HCT116 (cell line): ENCODE measurements at regions not wholly inside any gene's neighbourhood (a gene's known extent, or its start where the extent isn't known, plus 50 kb on each side); places are given as distances from the start of the nearest gene placed in this dataset.

Source experiments
- ATAC-seq: fragments of 200-7000 bp; cut with Tn5 transposase; 2 replicates; pipeline ENCODE4 v1.9.1; 2020; ENCODE audit warnings: mild to moderate bottlenecking, moderate library complexity
- BruUV-seq: library from RNA; stranded (reverse); fragments of 400-500 nt; replicated peaks from 2 replicates; lab custom pipeline; 2021; lab: Mats Ljungman, UMichigan
- CTCF ChIA-PET: fragments of 300-600 bp; sonication (Branson Sonifier 250); formaldehyde crosslinking; loops from one replicate; lab custom pipeline; 2021; ENCODE audit warnings: antibody characterized with exemption; lab: Charles Lee
- POLR2A ChIA-PET: fragments of 300-600, 350-600 bp; sonication (Branson Sonifier 250); formaldehyde crosslinking; loops from one replicate; lab custom pipeline; 2021; ENCODE audit warnings: antibody characterized with exemption; lab: Charles Lee
- RAD21 ChIA-PET, 2 experiments: fragments of 300-600 bp; sonication (Branson Sonifier 250); formaldehyde crosslinking; loops; one replicate each; lab custom pipeline; 2023; ENCODE audit warnings: low total read pairs in 2 of 2; ENCODE audit not compliant: uncharacterized antibody in 2 of 2, unreplicated experiment in 2 of 2, low non-redundant PET in 1 of 2; lab: Charles Lee
- DNase-seq: peaks from one replicate; pipeline ENCODE4 v3.0.0-alpha.2; 2010; ENCODE audit warnings: low read depth, low spot score
- H2AFZ ChIP-seq: fragments of 200-600 bp; shearing (Covaris generic), sonication (generic); 2 replicates; pipeline ENCODE4 v1.6.1; 2017; ENCODE audit warnings: low read depth, mixed run types, mixed read lengths, antibody characterized with exemption, low read length; ENCODE audit not compliant: poor library complexity, severe bottlenecking
- H3K27ac ChIP-seq: 2 replicates; pipeline ENCODE4 v1.5.1; 2012; ENCODE audit warnings: low read depth, low read length
- H3K27me3 ChIP-seq: fragments of 200-600 bp; sonication (generic); 2 replicates; pipeline ENCODE4 v1.6.1; 2016; ENCODE audit warnings: mixed run types, low read length, mixed read lengths; ENCODE audit not compliant: insufficient read depth
- H3K36me3 ChIP-seq, 2 experiments: fragments of 200-500 bp in 1 of 2; fragments of 200-600 bp in 1 of 2; sonication (Bioruptor generic) in 1 of 2; sonication (generic) in 1 of 2; 2 replicates each; pipeline versions ENCODE4 v1.5.1 to v1.6.1; 2014 to 2016; ENCODE audit warnings: low read length in 2 of 2, inconsistent platforms in 1 of 2, mixed read lengths in 1 of 2, mixed run types in 1 of 2; ENCODE audit not compliant: insufficient read depth in 2 of 2, control insufficient read depth in 1 of 2
- H3K4me1 ChIP-seq, 2 experiments: fragments of 200-600 bp in 1 of 2; sonication (generic) in 1 of 2; 2 replicates each; pipeline versions ENCODE4 v1.5.1 to v1.6.1; 2012 to 2017; ENCODE audit warnings: low read length in 2 of 2, inconsistent platforms in 1 of 2, mild to moderate bottlenecking in 1 of 2, mixed read lengths in 1 of 2, mixed run types in 1 of 2, moderate library complexity in 1 of 2; ENCODE audit not compliant: insufficient read depth in 2 of 2, control insufficient read depth in 1 of 2
- H3K4me2 ChIP-seq: fragments of 200-600 bp; sonication (generic); 2 replicates; pipeline ENCODE4 v1.6.1; 2017; ENCODE audit warnings: mixed run types, low read length, mixed read lengths
- H3K4me3 ChIP-seq, 2 experiments: fragments of 200-600 bp in 1 of 2; sonication (generic) in 1 of 2; replicated peaks in 1 of 2; 2 replicates each; pipeline ENCODE4 v1.5.1; 2011 to 2016; ENCODE audit warnings: low read length in 2 of 2, control low read depth in 1 of 2, low read depth in 1 of 2, mild to moderate bottlenecking in 1 of 2, mixed read lengths in 1 of 2, mixed run types in 1 of 2
- H3K79me2 ChIP-seq: fragments of 200-600 bp; sonication (generic); 2 replicates; pipeline ENCODE4 v1.6.1; 2017; ENCODE audit warnings: mild to moderate bottlenecking, mixed run types, low read length, moderate library complexity, mixed read lengths; ENCODE audit not compliant: insufficient read depth
- H3K9ac ChIP-seq: fragments of 200-600 bp; sonication (generic); 2 replicates; pipeline ENCODE4 v1.6.1; 2016; ENCODE audit warnings: low read length, mixed read lengths
- H3K9me2 ChIP-seq: fragments of 200-600 bp; sonication (generic), shearing (Covaris generic); 2 replicates; pipeline ENCODE4 v1.6.1; 2017; ENCODE audit warnings: mixed run types, mild to moderate bottlenecking, moderate library complexity; ENCODE audit not compliant: insufficient read depth
- H3K9me3 ChIP-seq, 2 experiments: fragments of 200-500 bp in 1 of 2; fragments of 200-600 bp in 1 of 2; sonication (Bioruptor generic) in 1 of 2; sonication (generic) in 1 of 2; 2 replicates each; pipeline ENCODE4 v1.6.1; 2014 to 2017; ENCODE audit warnings: low read length in 2 of 2, mixed read lengths in 2 of 2, inconsistent platforms in 1 of 2, low read depth in 1 of 2, mild to moderate bottlenecking in 1 of 2, mixed run types in 1 of 2, moderate library complexity in 1 of 2; ENCODE audit not compliant: control insufficient read depth in 1 of 2, insufficient read depth in 1 of 2
- H4K20me1 ChIP-seq: fragments of 200-600 bp; sonication (generic), shearing (Covaris generic); 2 replicates; pipeline ENCODE4 v1.6.1; 2017; ENCODE audit warnings: mixed run types, mild to moderate bottlenecking, moderate library complexity; ENCODE audit not compliant: insufficient read depth
- FOSL1 ChIP-seq: IDR thresholded peaks from 2 replicates; pipeline ENCODE4 v1.6.1; 2012; ENCODE audit warnings: low read depth
- MAX ChIP-seq: IDR thresholded peaks from 2 replicates; pipeline ENCODE4 v1.6.1; 2012
- POLR2AphosphoS5 ChIP-seq: IDR thresholded peaks from 2 replicates; pipeline ENCODE4 v1.6.1; 2011; ENCODE audit warnings: mild to moderate bottlenecking, low read depth, low read length, moderate library complexity
- REST ChIP-seq: IDR thresholded peaks from 2 replicates; pipeline ENCODE4 v1.6.1; 2012; ENCODE audit warnings: low read depth
- SIN3A ChIP-seq: IDR thresholded peaks from 2 replicates; pipeline ENCODE4 v1.6.1; 2012; ENCODE audit warnings: low read depth
- YY1 ChIP-seq: IDR thresholded peaks from 2 replicates; pipeline ENCODE4 v1.6.1; 2011; ENCODE audit warnings: low read length, low read depth, moderate library complexity, mild to moderate bottlenecking; ENCODE audit not compliant: insufficient replicate concordance; ENCODE audit errors: extremely low read depth
- intact Hi-C: fragments of 100-400 bp; cut with micrococcal nuclease; formaldehyde crosslinking; loops from 2 replicates; pipeline ENCODE4 v1.10.0; 2022

GRCh38 chr4:81623434-81623833, 151.7 kb upstream of the RASGEF1B start:
- no peak overlapping the region for H2AFZ ChIP-seq
- ChIA-PET POLR2A (no interaction called here), CTCF (no interaction called here), RAD21 (no interaction called here)
- H3K36me3 ChIP-seq: no peaks in the 10 kb centered on the region
- no peaks in the 10 kb centered on the region for H4K20me1 ChIP-seq
- intact Hi-C loops: no loop called here
- H3K4me2 ChIP-seq: no peak overlapping the region
- no peaks in the 10 kb centered on the region for H3K27me3 ChIP-seq
- H3K9ac ChIP-seq: no peak overlapping the region
- no TSS peak for BruUV-seq
- TF ChIP-seq SIN3A (no peak), YY1 (no peak), MAX (no peak), FOSL1 (no peak), POLR2AphosphoS5 (no peak), REST (no peak)
- H3K79me2 ChIP-seq: no peaks in the 10 kb centered on the region
- no peaks in the 10 kb centered on the region for H3K9me3 ChIP-seq
- no peaks in the 10 kb centered on the region for H3K9me2 ChIP-seq
- H3K4me1 ChIP-seq: no peaks in the 10 kb centered on the region
- ATAC-seq: no peak
- no peak for DNase-seq
- H3K27ac ChIP-seq: no peak overlapping the region
- no peak overlapping the region for H3K4me3 ChIP-seq
